Osteoblast (primary cell): ENCODE measurements at regions not wholly inside any gene's neighbourhood (a gene's known extent, or its start where the extent isn't known, plus 50 kb on each side); places are given as distances from the start of the nearest gene placed in this dataset.

Experiments used
- DNase-seq: peaks from one replicate; pipeline ENCODE4 v3.0.0; 2011; ENCODE audit warnings: low spot score, mixed read lengths; ENCODE audit not compliant: insufficient read length; ENCODE audit errors: missing footprints
- H2AFZ ChIP-seq: 2 replicates; pipeline ENCODE4 v1.6.0; 2011; ENCODE audit warnings: mild to moderate bottlenecking, low read length
- H3K27ac ChIP-seq: 2 replicates; pipeline ENCODE4 v1.5.1; 2011; ENCODE audit warnings: mild to moderate bottlenecking, low read depth, low read length, moderate library complexity
- H3K27me3 ChIP-seq: 2 replicates; pipeline ENCODE4 v1.6.0; 2012; ENCODE audit warnings: mild to moderate bottlenecking, control low read depth, inconsistent platforms, low read length, moderate library complexity; ENCODE audit not compliant: insufficient read depth
- H3K36me3 ChIP-seq: 2 replicates; pipeline ENCODE4 v1.5.1; 2011; ENCODE audit warnings: mild to moderate bottlenecking, low read length, control low read depth, moderate library complexity; ENCODE audit not compliant: insufficient read depth
- H3K4me1 ChIP-seq: 2 replicates; pipeline ENCODE4 v1.5.1; 2011; ENCODE audit warnings: mild to moderate bottlenecking, low read length, control low read depth, moderate library complexity; ENCODE audit not compliant: insufficient read depth
- H3K4me2 ChIP-seq: 2 replicates; pipeline ENCODE4 v1.6.0; 2011; ENCODE audit warnings: mild to moderate bottlenecking, low read length; ENCODE audit not compliant: insufficient read depth
- H3K4me3 ChIP-seq: fragments of 200-600 bp; sonication (generic); 3 replicates; pipeline ENCODE4 v1.5.1; 2012; ENCODE audit warnings: mild to moderate bottlenecking, low read length, inconsistent platforms; ENCODE audit not compliant: insufficient read depth
- H3K79me2 ChIP-seq: 2 replicates; pipeline ENCODE4 v1.6.0; 2012; ENCODE audit warnings: mild to moderate bottlenecking, low read length, control low read depth, inconsistent platforms; ENCODE audit not compliant: insufficient read depth
- H3K9me3 ChIP-seq: 2 replicates; pipeline ENCODE4 v1.5.1; 2011; ENCODE audit warnings: low read depth, low read length, control low read depth
- H4K20me1 ChIP-seq: 2 replicates; pipeline ENCODE4 v1.6.0; 2012; ENCODE audit warnings: mild to moderate bottlenecking, low read length, control low read depth; ENCODE audit not compliant: insufficient read depth
- CTCF ChIP-seq: IDR thresholded peaks from 2 replicates; pipeline ENCODE4 v1.5.1; 2011; ENCODE audit warnings: mild to moderate bottlenecking, low read depth, low read length, moderate library complexity; ENCODE audit errors: extremely low read depth

DNA sequence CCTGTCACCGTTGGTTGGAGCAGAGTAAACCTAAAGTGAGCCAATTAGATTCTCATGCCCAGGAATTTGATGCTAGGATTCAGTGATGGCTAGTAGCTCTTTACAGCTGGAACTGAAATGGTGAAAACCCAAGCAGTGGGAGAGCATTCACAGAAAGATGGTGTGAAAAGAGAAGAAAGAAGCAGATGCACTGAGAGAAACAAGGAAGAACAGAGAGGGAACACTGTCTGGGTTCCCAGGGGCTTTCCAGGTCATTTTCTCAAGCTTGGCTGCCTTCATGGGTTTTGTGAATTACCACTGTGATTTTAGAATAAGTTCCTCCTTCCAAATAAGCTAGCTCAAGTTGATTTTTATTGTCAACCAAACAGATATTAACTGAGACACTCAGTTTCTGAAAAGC lies 104.1 kb upstream of the AKIRIN2 start:
- H3K79me2 ChIP-seq, result no peaks in the 10 kb centered on the region
- no peaks in the 10 kb centered on the region for H3K9me3 ChIP-seq

DNA sequence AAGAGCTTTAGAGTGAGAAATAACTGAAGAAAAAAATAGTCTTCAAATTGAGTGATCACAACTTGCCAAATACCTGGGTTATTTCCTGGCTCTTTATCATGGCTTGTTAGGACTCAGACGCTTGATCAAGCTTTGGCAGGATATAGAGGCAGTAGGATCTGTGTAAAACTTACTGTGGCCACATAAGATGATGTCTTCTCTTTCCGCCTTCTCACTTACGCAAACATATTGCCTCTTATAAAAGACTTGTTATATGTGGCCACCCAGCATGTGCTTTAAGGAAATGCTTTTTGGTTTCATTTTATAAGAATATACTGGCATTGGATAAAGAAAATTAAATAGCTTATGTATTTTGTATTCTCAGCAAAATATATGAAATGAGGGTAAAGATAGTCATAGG lies 101.8 kb upstream of the AKIRIN2 start:
- no peak for TF ChIP-seq CTCF
- H3K4me2 ChIP-seq, result no peak overlapping the region
- H3K27ac ChIP-seq, result no peak overlapping the region
- H3K4me3 ChIP-seq, result no peak overlapping the region
- H3K9me3 ChIP-seq, result no peaks in the 10 kb centered on the region
- no peak overlapping the region for H2AFZ ChIP-seq
- H4K20me1 ChIP-seq, result no peaks in the 10 kb centered on the region
- H3K27me3 ChIP-seq, result peaks cover 1% of the 10 kb centered on the region
- no peaks in the 10 kb centered on the region for H3K79me2 ChIP-seq
- no peaks in the 10 kb centered on the region for H3K36me3 ChIP-seq
- peak; percentile 35 for DNase-seq
- H3K4me1 ChIP-seq, result peaks cover 10% of the 10 kb centered on the region

More for the DNA sequence above, 104.1 kb upstream of the AKIRIN2 start:
- no peak for DNase-seq
- Histone ChIP-seq H3K36me3 (no peaks in the 10 kb centered on the region), H3K27me3 (no peaks in the 10 kb centered on the region), H2AFZ (no peak overlapping the region), H4K20me1 (no peaks in the 10 kb centered on the region), H3K27ac (no peak overlapping the region), H3K4me1 (peaks cover 10% of the 10 kb centered on the region), H3K4me3 (no peak overlapping the region), H3K4me2 (no peak overlapping the region)
- TF ChIP-seq CTCF, result no peak

GRCh38 chr6:87799651-87800050 lies 97.6 kb upstream of the AKIRIN2 start:
- H3K27me3 ChIP-seq, result peaks cover 10% of the 10 kb centered on the region
- no peak for DNase-seq
- no peak for TF ChIP-seq CTCF

GRCh38 chr6:87798393-87799278 lies 96.6 kb upstream of the AKIRIN2 start:
- Histone ChIP-seq H2AFZ (no peak overlapping the region), H3K36me3 (no peaks in the 10 kb centered on the region), H3K27ac (no peak overlapping the region), H4K20me1 (no peaks in the 10 kb centered on the region), H3K4me2 (no peak overlapping the region), H3K27me3 (peaks cover 10% of the 10 kb centered on the region), H3K9me3 (no peaks in the 10 kb centered on the region), H3K4me3 (no peak overlapping the region), H3K79me2 (no peaks in the 10 kb centered on the region), H3K4me1 (no peaks in the 10 kb centered on the region)
- no peak for TF ChIP-seq CTCF
- no peak for DNase-seq

More at GRCh38 chr6:87799651-87800050, 97.6 kb upstream of the AKIRIN2 start:
- H3K4me3 ChIP-seq, result no peak overlapping the region
- no peaks in the 10 kb centered on the region for H4K20me1 ChIP-seq
- no peak overlapping the region for H3K27ac ChIP-seq
- no peak overlapping the region for H3K4me2 ChIP-seq
- no peaks in the 10 kb centered on the region for H3K4me1 ChIP-seq
- H3K79me2 ChIP-seq, result no peaks in the 10 kb centered on the region
- H3K36me3 ChIP-seq, result no peaks in the 10 kb centered on the region
- no peaks in the 10 kb centered on the region for H3K9me3 ChIP-seq
- H2AFZ ChIP-seq, result no peak overlapping the region
